Smooth muscle cell (in vitro differentiated cells): ENCODE measurements at regions not wholly inside any gene's neighbourhood (a gene's known extent, or its start where the extent isn't known, plus 50 kb on each side); places are given as distances from the start of the nearest gene placed in this dataset.

Experiments
- DNase-seq: peaks from one replicate; lab custom pipeline; 2025; ENCODE audit not compliant: unreplicated experiment; lab: John Stamatoyannopoulos, UW
- H2AFZ ChIP-seq: fragments of 200-600 bp; sonication (generic); 2 replicates; pipeline ENCODE4 v1.6.0; 2016; ENCODE audit warnings: antibody characterized with exemption, low read depth, mild to moderate bottlenecking
- H3F3A ChIP-seq: fragments of 200-600 bp; sonication (generic); 2 replicates; pipeline ENCODE4 v1.6.0; 2017; ENCODE audit warnings: antibody characterized with exemption, low read depth
- H3K27ac ChIP-seq: fragments of 200-600 bp; sonication (generic); 2 replicates; pipeline ENCODE4 v1.5.1; 2016; ENCODE audit warnings: low read depth, mild to moderate bottlenecking
- H3K27me3 ChIP-seq: fragments of 200-600 bp; sonication (generic); 2 replicates; pipeline ENCODE4 v1.6.1; 2016; ENCODE audit warnings: low read depth, mild to moderate bottlenecking
- H3K36me3 ChIP-seq: fragments of 200-600 bp; sonication (generic); 2 replicates; pipeline ENCODE4 v1.5.1; 2016; ENCODE audit warnings: low read depth
- H3K4me1 ChIP-seq: fragments of 200-600 bp; sonication (generic); 2 replicates; pipeline ENCODE4 v1.5.1; 2016; ENCODE audit warnings: low read depth
- H3K4me2 ChIP-seq: fragments of 200-600 bp; sonication (generic); 2 replicates; pipeline ENCODE4 v1.6.0; 2016; ENCODE audit warnings: mild to moderate bottlenecking
- H3K4me3 ChIP-seq: fragments of 200-600 bp; sonication (generic); 2 replicates; pipeline ENCODE4 v1.5.1; 2016; ENCODE audit warnings: mild to moderate bottlenecking
- H3K79me2 ChIP-seq: fragments of 200-600 bp; sonication (generic); 2 replicates; pipeline ENCODE4 v1.6.0; 2016; ENCODE audit warnings: low read depth, mild to moderate bottlenecking
- H3K9ac ChIP-seq: fragments of 200-600 bp; sonication (generic); 2 replicates; pipeline ENCODE4 v1.6.0; 2016; ENCODE audit warnings: low read depth
- H3K9me3 ChIP-seq: fragments of 200-600 bp; sonication (generic); replicated peaks from 2 replicates; pipeline ENCODE4 v1.5.1; 2016; ENCODE audit warnings: low read depth
- H4K20me1 ChIP-seq: fragments of 200-600 bp; sonication (generic); 2 replicates; pipeline ENCODE4 v1.6.0; 2016; ENCODE audit warnings: low read depth
- WGBS: methylation state at CpG from one replicate; pipeline ENCODE4 v1.1.7; 2016; ENCODE audit warnings: low lambda C conversion rate; 5-methylcytosine and 5-hydroxymethylcytosine counted together
- TF ChIP-seq, protein P1 (sequence below): fragments of 200-600 bp; sonication (generic); IDR thresholded peaks from 2 replicates; pipeline ENCODE4 v1.5.1; 2017; ENCODE audit warnings: borderline replicate concordance, mild to moderate bottlenecking, antibody characterized with exemption; ENCODE audit not compliant: insufficient read depth, poor library complexity, severe bottlenecking

DNA sequence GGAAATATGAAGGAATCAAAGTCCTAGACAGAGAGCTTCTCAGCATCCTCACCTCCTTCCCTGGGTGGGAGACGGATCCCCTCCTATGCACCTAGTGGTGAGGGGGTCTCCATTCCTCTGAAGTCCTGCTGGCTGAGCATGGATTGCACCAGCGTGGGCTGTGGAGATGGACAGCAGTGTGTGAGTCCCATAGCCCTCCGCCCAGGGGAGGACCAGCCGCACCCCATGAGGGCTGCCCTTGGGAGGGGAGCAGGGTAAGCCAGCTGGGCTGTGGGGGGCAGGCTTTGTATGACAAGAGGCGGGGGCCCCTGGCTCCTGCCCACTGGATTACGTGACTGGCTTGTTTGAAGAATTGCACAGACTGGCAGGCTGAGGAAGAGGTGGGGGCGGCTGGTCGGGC, 768.2 kb downstream of the GALR1 start:
- H3K4me3 ChIP-seq, result no peak overlapping the region
- no peaks in the 10 kb centered on the region for H3K36me3 ChIP-seq
- WGBS, result 94% methylated on average over 8 of the region's 8 CpGs
- H3K27ac ChIP-seq, result no peak overlapping the region
- H4K20me1 ChIP-seq, result no peaks in the 10 kb centered on the region
- no peak for DNase-seq
- H3K9ac ChIP-seq, result no peak overlapping the region
- no peak overlapping the region for H2AFZ ChIP-seq
- H3K4me2 ChIP-seq, result no peak overlapping the region
- no peaks in the 10 kb centered on the region for H3F3A ChIP-seq
- H3K79me2 ChIP-seq, result no peaks in the 10 kb centered on the region
- H3K4me1 ChIP-seq, result no peaks in the 10 kb centered on the region
- TF ChIP-seq, protein P1, sequence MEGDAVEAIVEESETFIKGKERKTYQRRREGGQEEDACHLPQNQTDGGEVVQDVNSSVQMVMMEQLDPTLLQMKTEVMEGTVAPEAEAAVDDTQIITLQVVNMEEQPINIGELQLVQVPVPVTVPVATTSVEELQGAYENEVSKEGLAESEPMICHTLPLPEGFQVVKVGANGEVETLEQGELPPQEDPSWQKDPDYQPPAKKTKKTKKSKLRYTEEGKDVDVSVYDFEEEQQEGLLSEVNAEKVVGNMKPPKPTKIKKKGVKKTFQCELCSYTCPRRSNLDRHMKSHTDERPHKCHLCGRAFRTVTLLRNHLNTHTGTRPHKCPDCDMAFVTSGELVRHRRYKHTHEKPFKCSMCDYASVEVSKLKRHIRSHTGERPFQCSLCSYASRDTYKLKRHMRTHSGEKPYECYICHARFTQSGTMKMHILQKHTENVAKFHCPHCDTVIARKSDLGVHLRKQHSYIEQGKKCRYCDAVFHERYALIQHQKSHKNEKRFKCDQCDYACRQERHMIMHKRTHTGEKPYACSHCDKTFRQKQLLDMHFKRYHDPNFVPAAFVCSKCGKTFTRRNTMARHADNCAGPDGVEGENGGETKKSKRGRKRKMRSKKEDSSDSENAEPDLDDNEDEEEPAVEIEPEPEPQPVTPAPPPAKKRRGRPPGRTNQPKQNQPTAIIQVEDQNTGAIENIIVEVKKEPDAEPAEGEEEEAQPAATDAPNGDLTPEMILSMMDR, result no peak
- no peaks in the 10 kb centered on the region for H3K27me3 ChIP-seq
- no peaks in the 10 kb centered on the region for H3K9me3 ChIP-seq

DNA sequence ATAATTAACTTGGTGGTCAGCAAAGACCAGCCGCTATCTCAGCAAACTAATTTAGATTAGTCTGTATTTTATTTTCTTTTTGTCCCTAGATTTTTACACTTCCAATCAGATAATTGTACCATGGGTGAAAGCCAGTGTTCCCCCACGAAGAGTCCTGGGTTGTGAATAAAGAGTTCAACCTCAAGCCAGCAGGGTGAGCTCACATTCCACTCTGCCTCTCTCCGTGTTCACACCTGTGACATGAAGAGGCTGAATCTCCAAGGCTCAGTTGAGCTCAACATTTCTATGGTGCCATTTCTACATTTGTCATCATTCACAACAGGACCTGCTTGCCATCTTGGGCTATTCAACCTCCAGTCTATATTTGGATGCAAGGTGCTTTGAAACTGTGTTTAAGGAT, 771.5 kb downstream of the GALR1 start:
- DNase-seq, result no peak
- Histone ChIP-seq H3K9me3 (no peaks in the 10 kb centered on the region), H3K27me3 (no peaks in the 10 kb centered on the region), H3K9ac (no peak overlapping the region), H2AFZ (no peak overlapping the region), H4K20me1 (no peaks in the 10 kb centered on the region), H3K4me2 (no peak overlapping the region), H3K36me3 (no peaks in the 10 kb centered on the region), H3F3A (no peaks in the 10 kb centered on the region), H3K4me3 (no peak overlapping the region), H3K79me2 (no peaks in the 10 kb centered on the region), H3K4me1 (no peaks in the 10 kb centered on the region), H3K27ac (no peak overlapping the region)
- WGBS, result 56% methylated on average over 3 of the region's 3 CpGs
- TF ChIP-seq, protein P1, result no peak

DNA sequence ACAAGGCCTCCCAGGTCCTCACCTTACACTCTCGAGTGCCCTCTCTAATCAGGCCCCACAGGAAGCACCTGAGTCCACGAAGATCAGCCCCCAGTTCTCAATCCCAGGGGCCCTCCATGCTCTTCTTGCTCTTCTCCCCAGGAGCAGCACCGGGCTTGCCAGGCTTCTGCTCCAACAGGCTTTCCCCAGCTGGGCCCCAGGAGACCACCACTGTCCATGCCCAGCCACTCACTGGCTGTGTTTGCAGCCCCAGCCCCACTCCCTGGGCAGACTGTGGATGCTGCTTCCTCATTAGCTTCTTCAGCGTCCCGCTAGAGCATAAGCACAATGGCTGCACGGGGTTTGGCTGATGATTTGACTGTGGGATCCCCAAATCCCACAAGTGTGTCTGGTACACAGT, 781.9 kb downstream of the GALR1 start:
- Histone ChIP-seq H3K36me3 (no peaks in the 10 kb centered on the region), H4K20me1 (no peaks in the 10 kb centered on the region), H3K79me2 (no peaks in the 10 kb centered on the region), H3F3A (no peaks in the 10 kb centered on the region), H2AFZ (no peak overlapping the region), H3K4me1 (no peaks in the 10 kb centered on the region), H3K4me3 (no peak overlapping the region), H3K9ac (no peak overlapping the region), H3K27ac (no peak overlapping the region), H3K9me3 (no peaks in the 10 kb centered on the region), H3K27me3 (no peaks in the 10 kb centered on the region), H3K4me2 (no peak overlapping the region)
- TF ChIP-seq, protein P1, result no peak
- 82% methylated on average over 6 of the region's 6 CpGs for WGBS
- DNase-seq, result no peak

- TF ChIP-seq, protein P1, result no peak
- H3F3A ChIP-seq, result no peaks in the 10 kb centered on the region
- H3K27me3 ChIP-seq, result no peaks in the 10 kb centered on the region
- H2AFZ ChIP-seq, result no peak overlapping the region
- no peaks in the 10 kb centered on the region for H3K9me3 ChIP-seq
- H4K20me1 ChIP-seq, result no peaks in the 10 kb centered on the region
- WGBS, result 88% methylated on average over 8 of the region's 8 CpGs
- no peaks in the 10 kb centered on the region for H3K36me3 ChIP-seq
- no peak for DNase-seq
- H3K79me2 ChIP-seq, result no peaks in the 10 kb centered on the region
- H3K9ac ChIP-seq, result no peak overlapping the region
- H3K4me2 ChIP-seq, result no peak overlapping the region
- no peak overlapping the region for H3K4me3 ChIP-seq
- H3K27ac ChIP-seq, result no peak overlapping the region
- no peaks in the 10 kb centered on the region for H3K4me1 ChIP-seq
Observed at GRCh38 chr18:78031991-78032390, 782.3 kb downstream of the GALR1 start.
